Left hindlimb (tissue), 1 donor: ENCODE measurements at regions not wholly inside any gene's neighbourhood (a gene's known extent, or its start where the extent isn't known, plus 50 kb on each side); places are given as distances from the start of the nearest gene placed in this dataset.
"Not testable (repeated sequence)": the region's sequence is repeated elsewhere in the genome, so short reads cannot be mapped to it uniquely, and the experiment has no call there.

Experiments used
- DNase-seq: peaks from one replicate; pipeline ENCODE4 v3.0.0-alpha.2; 2018

DNA sequence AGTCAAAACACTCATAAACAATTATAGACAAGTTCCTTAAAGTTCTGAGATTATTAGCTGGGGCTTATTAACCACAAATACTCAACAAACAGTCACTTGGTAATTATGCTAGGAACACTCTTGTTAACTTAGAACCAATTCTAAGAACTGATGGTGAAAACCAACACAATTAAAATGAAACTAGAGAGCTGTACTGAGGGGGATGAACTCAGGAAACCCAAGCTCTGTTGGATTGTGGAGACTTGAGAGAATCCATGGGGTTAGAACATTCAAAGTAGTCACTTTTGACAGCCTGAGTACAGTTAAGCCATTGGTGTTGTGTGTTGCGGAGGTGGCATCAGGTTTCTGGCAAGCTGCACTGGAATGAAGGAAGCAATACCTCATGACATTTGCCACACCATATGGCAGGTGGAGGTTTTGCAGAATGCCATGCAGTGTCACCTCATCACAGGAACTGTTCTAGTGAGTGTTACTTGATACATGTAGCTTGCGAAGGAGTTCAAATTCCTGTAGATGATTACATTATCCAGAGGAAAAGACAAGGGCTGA is 480.9 kb upstream of the CD180 start:
- DNase-seq: no peak

DNA sequence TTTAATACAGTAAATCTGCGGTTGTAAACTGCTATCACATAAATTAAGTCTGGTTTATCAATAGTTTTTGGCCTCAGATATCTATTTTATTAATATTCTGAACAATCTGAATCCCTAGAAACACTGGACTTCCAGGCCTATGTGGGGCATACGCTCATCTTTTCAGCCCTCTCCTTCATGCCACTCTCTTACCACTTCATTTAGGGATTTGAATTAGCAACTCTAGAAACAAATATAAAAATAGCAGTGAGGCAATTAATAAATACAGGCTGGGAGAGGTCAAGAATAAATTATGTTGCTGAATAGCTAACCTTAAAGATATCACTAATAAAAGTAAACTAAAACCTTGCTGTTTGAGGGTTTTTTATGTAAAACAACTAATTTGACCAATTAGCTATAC is 480.3 kb upstream of the CD180 start:
- no peak for DNase-seq

GRCh38 chr5:67674159-67674655 is 477.6 kb upstream of the CD180 start:
- DNase-seq: no peak

GRCh38 chr5:67673618-67674017 is 477.0 kb upstream of the CD180 start:
- no peak for DNase-seq

- no peak for DNase-seq
Observed at GRCh38 chr5:67673180-67673579, 476.6 kb upstream of the CD180 start.

- no peak for DNase-seq
Observed at GRCh38 chr5:67672636-67673035, 476.0 kb upstream of the CD180 start.

DNA sequence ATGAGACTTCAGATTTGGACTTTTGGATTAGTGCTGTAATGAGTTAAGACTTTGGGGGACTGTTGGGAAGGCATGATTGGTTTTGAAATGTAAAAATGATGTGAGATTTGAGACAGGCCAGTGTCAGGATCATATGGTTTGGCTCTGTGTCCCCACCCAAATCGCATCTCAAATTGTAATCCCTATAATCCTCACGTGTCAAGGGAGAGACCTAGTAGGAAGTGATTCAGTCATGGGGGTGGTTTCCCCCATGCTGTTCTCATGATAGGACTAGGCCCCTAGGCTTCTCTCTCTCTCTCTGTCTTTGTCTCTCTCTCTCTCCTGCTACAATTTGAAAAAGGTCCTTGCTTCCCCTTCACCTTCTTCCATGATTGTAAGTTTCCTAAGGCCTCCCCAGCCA is 473.3 kb upstream of the CD180 start:
- no peak for DNase-seq

- no peak for DNase-seq
Observed at GRCh38 chr5:67660149-67660548, 463.6 kb upstream of the CD180 start.

DNA sequence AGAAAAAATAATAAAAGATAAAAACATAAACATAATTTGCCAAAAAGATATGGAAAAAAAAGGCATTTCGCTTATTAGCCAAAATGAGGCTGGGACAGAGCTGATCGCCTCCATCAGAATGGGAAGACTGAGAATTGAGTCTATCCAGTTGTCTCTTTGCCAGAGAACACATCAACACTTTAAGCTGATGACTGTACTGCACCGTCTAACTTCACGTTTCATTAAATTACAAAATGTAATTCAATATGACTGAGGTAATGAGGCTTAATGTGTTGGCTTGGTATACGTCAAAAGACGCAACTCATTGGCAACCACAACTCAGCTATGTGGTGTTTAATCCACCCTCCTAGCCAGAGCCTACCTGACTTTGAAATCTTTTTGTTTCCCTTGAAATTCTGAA is 462.7 kb upstream of the CD180 start:
- DNase-seq: no peak

GRCh38 chr5:67657055-67657454 is 460.5 kb upstream of the CD180 start:
- no peak for DNase-seq

DNA sequence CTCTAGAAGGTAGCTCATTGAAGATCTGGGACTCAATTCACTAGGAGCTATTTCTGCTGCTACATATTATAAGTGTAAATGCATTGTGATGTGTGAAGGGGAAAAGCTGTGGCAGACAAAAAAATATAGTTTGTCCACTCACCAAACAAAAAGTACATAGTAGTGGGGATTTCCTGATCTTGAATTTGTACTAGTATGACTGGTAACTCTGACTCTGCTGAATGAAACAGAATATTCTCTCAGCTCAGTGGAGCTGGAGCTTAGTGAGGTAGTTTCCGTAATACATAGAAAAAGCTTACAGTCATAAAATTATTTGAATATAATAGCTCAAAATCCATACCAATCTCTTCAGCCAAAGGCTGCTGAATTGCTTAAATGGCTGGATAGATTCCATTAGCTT is 455.6 kb upstream of the CD180 start:
- DNase-seq: no peak

DNA sequence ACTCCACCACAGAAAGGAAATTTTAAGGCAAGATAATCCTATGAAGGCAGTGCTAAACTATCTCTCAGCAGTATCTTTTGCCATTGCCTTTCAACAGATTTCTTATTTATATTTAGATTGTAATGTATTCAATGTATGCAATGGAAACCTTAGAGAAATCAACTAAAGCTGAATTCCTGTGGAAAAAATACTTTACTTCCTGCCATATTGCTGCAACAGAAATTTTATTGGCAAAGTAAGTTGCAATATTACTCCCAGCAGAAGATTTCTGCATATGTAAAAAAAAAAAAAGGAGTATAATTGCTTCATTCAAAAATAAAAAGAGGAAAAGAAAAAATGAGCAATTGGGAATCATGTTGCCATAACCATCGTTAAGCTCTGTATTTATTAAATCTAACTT is 454.6 kb upstream of the CD180 start:
- no peak for DNase-seq

- peak; percentile 93 for DNase-seq
Observed at GRCh38 chr5:67648201-67648671, 451.6 kb upstream of the CD180 start.

DNA sequence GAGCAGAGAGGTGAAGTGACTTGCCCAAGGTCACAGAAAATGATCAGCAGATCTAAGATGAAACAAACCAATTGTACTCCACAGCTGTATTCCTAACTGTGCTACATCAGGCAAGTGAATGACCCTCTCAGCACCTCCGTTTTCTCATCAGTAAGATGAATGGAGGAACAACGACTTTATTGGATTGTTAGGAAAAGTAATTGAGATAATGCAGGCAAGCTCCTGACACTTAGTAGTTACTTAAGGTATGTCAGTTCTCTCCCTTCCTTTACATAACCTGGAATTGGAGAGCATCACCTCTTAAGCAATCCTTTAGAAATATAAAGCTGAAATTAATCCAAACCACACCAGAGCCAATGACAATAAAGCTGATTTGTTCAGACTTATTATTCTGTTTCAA is 451.2 kb upstream of the CD180 start:
- DNase-seq: no peak

GRCh38 chr5:67644221-67644920 is 447.8 kb upstream of the CD180 start:
- no peak for DNase-seq

DNA sequence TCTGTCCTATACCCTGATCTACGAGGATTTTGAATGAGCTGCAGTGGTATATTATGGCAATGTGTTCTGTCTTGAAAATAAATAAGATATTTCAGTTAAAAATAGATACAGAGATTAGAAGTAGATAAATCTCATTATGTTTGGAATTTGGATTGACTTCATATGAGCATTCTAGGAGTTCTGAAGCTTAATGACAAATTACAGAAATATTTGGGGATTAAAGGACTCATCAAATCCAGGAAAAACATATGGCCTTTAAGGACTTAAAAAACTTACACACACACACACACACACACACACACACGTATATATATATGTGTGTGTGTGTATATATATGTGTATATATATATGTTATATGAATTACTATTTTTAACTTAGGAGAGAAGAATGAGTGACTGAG is 446.9 kb upstream of the CD180 start:
- no peak for DNase-seq

DNA sequence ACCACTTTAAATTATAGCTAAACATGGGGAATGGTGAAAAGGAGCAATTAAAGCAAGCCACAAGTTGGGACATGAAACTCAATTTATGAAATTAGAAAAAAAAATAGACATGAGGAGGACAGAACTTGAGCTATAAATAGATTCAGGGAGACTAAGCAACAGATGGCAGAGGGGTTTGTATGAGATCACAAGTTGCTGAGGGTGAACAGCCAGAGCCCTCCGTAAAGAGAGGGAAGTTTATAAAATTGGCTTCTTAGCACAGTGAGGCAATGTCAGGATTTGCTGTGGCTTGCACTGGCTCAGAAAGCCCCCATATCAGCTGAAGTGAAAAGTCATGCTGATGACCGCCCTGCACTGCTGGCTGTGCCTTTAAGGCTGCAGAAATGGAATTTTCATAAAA is 443.4 kb upstream of the CD180 start:
- no peak for DNase-seq

DNA sequence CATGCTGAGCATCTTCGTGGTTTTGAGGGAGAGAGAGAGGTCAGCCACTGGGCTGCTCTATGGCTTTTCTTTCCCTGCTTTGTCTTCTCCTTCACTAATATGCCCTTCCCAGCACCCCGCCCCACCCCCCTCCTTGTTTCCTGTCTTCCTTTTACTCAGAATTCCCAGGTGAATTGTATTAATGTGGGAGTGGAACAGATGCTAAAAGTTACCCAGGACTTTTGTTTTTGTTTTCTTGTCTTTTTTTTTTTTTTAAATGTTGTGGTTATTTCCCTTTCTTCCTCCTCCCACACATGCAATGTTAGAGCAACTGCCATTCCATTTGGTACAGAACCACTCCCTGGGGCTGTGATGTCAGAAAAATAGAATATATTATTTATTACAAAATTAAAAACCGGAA is 442.7 kb upstream of the CD180 start:
- DNase-seq: no peak

GRCh38 chr5:67636850-67637524 is 440.4 kb upstream of the CD180 start:
- DNase-seq: no peak

- no peak for DNase-seq
Observed at GRCh38 chr5:67636091-67636490, 439.5 kb upstream of the CD180 start.

GRCh38 chr5:67627079-67627478 is 430.5 kb upstream of the CD180 start:
- not testable (repeated sequence) for DNase-seq

GRCh38 chr5:67623078-67623477 is 426.5 kb upstream of the CD180 start:
- DNase-seq: no peak

DNA sequence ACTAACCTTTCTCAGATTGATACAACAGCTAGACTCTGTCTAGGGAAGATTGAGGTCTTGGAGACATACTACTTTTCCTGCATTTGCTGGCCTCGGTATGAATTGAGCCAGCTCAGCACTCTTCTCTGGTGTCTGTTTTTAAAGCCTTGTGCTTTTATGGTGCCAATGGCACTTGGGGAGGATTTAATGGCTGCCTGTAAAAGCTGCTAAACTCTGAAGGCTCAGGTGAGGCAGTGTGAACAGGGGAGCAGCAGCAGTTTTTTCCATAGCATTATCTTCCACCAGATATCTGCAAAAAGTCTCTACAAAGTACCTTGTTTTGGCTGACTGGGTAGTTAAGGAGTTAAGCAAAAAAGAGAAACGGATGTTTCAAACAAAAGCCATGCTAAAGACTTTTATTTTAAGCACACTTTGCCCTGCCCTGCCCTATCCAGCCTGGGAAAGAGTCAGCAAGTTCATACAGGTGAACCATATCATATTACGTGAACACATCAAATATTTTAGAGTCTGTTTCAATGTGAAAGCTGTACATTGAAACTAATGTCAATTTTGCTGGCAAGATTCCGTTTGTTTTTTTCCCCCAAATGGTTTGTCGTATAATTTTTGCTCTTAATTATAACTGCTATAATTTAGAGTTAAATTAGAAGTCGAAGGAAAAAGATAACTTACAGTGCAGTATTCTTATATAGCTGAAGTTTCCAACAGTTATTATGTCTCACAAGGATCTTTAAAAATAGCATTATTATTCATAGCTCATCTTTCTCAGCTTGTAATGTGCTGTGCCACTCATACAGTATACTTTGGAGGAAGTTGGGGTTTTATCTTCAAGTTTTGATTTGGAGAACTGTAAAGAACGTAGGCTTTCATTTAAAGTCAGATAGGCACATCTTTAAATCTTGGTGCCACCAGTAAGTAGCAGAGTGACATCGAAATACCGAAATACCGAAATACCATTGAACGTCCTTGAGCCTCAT is 424.1 kb upstream of the CD180 start:
- no peak for DNase-seq
